HCT116 (cell line): ENCODE measurements at regions not wholly inside any gene's neighbourhood (a gene's known extent, or its start where the extent isn't known, plus 50 kb on each side); places are given as distances from the start of the nearest gene placed in this dataset.

Source experiments
- ATAC-seq: fragments of 200-7000 bp; cut with Tn5 transposase; 2 replicates; pipeline ENCODE4 v1.9.1; 2020; ENCODE audit warnings: mild to moderate bottlenecking, moderate library complexity
- BruUV-seq: library from RNA; stranded (reverse); fragments of 400-500 nt; replicated peaks from 2 replicates; lab custom pipeline; 2021; lab: Mats Ljungman, UMichigan
- CTCF ChIA-PET: fragments of 300-600 bp; sonication (Branson Sonifier 250); formaldehyde crosslinking; loops from one replicate; lab custom pipeline; 2021; ENCODE audit warnings: antibody characterized with exemption; lab: Charles Lee
- POLR2A ChIA-PET: fragments of 300-600, 350-600 bp; sonication (Branson Sonifier 250); formaldehyde crosslinking; loops from one replicate; lab custom pipeline; 2021; ENCODE audit warnings: antibody characterized with exemption; lab: Charles Lee
- RAD21 ChIA-PET, 2 experiments: fragments of 300-600 bp; sonication (Branson Sonifier 250); formaldehyde crosslinking; loops; one replicate each; lab custom pipeline; 2023; ENCODE audit warnings: low total read pairs in 2 of 2; ENCODE audit not compliant: uncharacterized antibody in 2 of 2, unreplicated experiment in 2 of 2, low non-redundant PET in 1 of 2; lab: Charles Lee
- DNase-seq: peaks from one replicate; pipeline ENCODE4 v3.0.0-alpha.2; 2010; ENCODE audit warnings: low read depth, low spot score
- H2AFZ ChIP-seq: fragments of 200-600 bp; shearing (Covaris generic), sonication (generic); 2 replicates; pipeline ENCODE4 v1.6.1; 2017; ENCODE audit warnings: low read depth, mixed run types, mixed read lengths, antibody characterized with exemption, low read length; ENCODE audit not compliant: poor library complexity, severe bottlenecking
- H3K27ac ChIP-seq: 2 replicates; pipeline ENCODE4 v1.5.1; 2012; ENCODE audit warnings: low read depth, low read length
- H3K27me3 ChIP-seq: fragments of 200-600 bp; sonication (generic); 2 replicates; pipeline ENCODE4 v1.6.1; 2016; ENCODE audit warnings: mixed run types, low read length, mixed read lengths; ENCODE audit not compliant: insufficient read depth
- H3K36me3 ChIP-seq, 2 experiments: fragments of 200-500 bp in 1 of 2; fragments of 200-600 bp in 1 of 2; sonication (Bioruptor generic) in 1 of 2; sonication (generic) in 1 of 2; 2 replicates each; pipeline versions ENCODE4 v1.5.1 to v1.6.1; 2014 to 2016; ENCODE audit warnings: low read length in 2 of 2, inconsistent platforms in 1 of 2, mixed read lengths in 1 of 2, mixed run types in 1 of 2; ENCODE audit not compliant: insufficient read depth in 2 of 2, control insufficient read depth in 1 of 2
- H3K4me1 ChIP-seq, 2 experiments: fragments of 200-600 bp in 1 of 2; sonication (generic) in 1 of 2; 2 replicates each; pipeline versions ENCODE4 v1.5.1 to v1.6.1; 2012 to 2017; ENCODE audit warnings: low read length in 2 of 2, inconsistent platforms in 1 of 2, mild to moderate bottlenecking in 1 of 2, mixed read lengths in 1 of 2, mixed run types in 1 of 2, moderate library complexity in 1 of 2; ENCODE audit not compliant: insufficient read depth in 2 of 2, control insufficient read depth in 1 of 2
- H3K4me2 ChIP-seq: fragments of 200-600 bp; sonication (generic); 2 replicates; pipeline ENCODE4 v1.6.1; 2017; ENCODE audit warnings: mixed run types, low read length, mixed read lengths
- H3K4me3 ChIP-seq, 2 experiments: fragments of 200-600 bp in 1 of 2; sonication (generic) in 1 of 2; replicated peaks in 1 of 2; 2 replicates each; pipeline ENCODE4 v1.5.1; 2011 to 2016; ENCODE audit warnings: low read length in 2 of 2, control low read depth in 1 of 2, low read depth in 1 of 2, mild to moderate bottlenecking in 1 of 2, mixed read lengths in 1 of 2, mixed run types in 1 of 2
- H3K79me2 ChIP-seq: fragments of 200-600 bp; sonication (generic); 2 replicates; pipeline ENCODE4 v1.6.1; 2017; ENCODE audit warnings: mild to moderate bottlenecking, mixed run types, low read length, moderate library complexity, mixed read lengths; ENCODE audit not compliant: insufficient read depth
- H3K9ac ChIP-seq: fragments of 200-600 bp; sonication (generic); 2 replicates; pipeline ENCODE4 v1.6.1; 2016; ENCODE audit warnings: low read length, mixed read lengths
- H3K9me2 ChIP-seq: fragments of 200-600 bp; sonication (generic), shearing (Covaris generic); 2 replicates; pipeline ENCODE4 v1.6.1; 2017; ENCODE audit warnings: mixed run types, mild to moderate bottlenecking, moderate library complexity; ENCODE audit not compliant: insufficient read depth
- H3K9me3 ChIP-seq, 2 experiments: fragments of 200-500 bp in 1 of 2; fragments of 200-600 bp in 1 of 2; sonication (Bioruptor generic) in 1 of 2; sonication (generic) in 1 of 2; 2 replicates each; pipeline ENCODE4 v1.6.1; 2014 to 2017; ENCODE audit warnings: low read length in 2 of 2, mixed read lengths in 2 of 2, inconsistent platforms in 1 of 2, low read depth in 1 of 2, mild to moderate bottlenecking in 1 of 2, mixed run types in 1 of 2, moderate library complexity in 1 of 2; ENCODE audit not compliant: control insufficient read depth in 1 of 2, insufficient read depth in 1 of 2
- H4K20me1 ChIP-seq: fragments of 200-600 bp; sonication (generic), shearing (Covaris generic); 2 replicates; pipeline ENCODE4 v1.6.1; 2017; ENCODE audit warnings: mixed run types, mild to moderate bottlenecking, moderate library complexity; ENCODE audit not compliant: insufficient read depth
- ATF3 ChIP-seq: IDR thresholded peaks from 2 replicates; pipeline ENCODE4 v1.6.1; 2012
- CEBPB ChIP-seq: IDR thresholded peaks from 2 replicates; pipeline ENCODE4 v1.6.1; 2012; ENCODE audit warnings: low read depth
- EGR1 ChIP-seq: IDR thresholded peaks from 2 replicates; pipeline ENCODE4 v1.6.1; 2012; ENCODE audit warnings: low read depth
- ELF1 ChIP-seq: IDR thresholded peaks from 2 replicates; pipeline ENCODE4 v1.6.1; 2012; ENCODE audit warnings: low read depth, borderline replicate concordance
- EZH2 ChIP-seq: fragments of 200-600 bp; sonication (generic); IDR thresholded peaks from 2 replicates; pipeline ENCODE4 v1.6.1; 2017; ENCODE audit warnings: antibody characterized with exemption, mixed run types
- EZH2phosphoT487 ChIP-seq: fragments of 200-600 bp; IDR thresholded peaks from 2 replicates; pipeline ENCODE4 v1.6.1; 2018; ENCODE audit warnings: antibody characterized with exemption, borderline replicate concordance
- FOSL1 ChIP-seq: IDR thresholded peaks from 2 replicates; pipeline ENCODE4 v1.6.1; 2012; ENCODE audit warnings: low read depth
- JUND ChIP-seq: IDR thresholded peaks from 2 replicates; pipeline ENCODE4 v1.6.1; 2012
- MAX ChIP-seq: IDR thresholded peaks from 2 replicates; pipeline ENCODE4 v1.6.1; 2012
- POLR2AphosphoS5 ChIP-seq: IDR thresholded peaks from 2 replicates; pipeline ENCODE4 v1.6.1; 2011; ENCODE audit warnings: mild to moderate bottlenecking, low read depth, low read length, moderate library complexity
- RAD21 ChIP-seq: IDR thresholded peaks from 2 replicates; pipeline ENCODE4 v1.6.1; 2012; ENCODE audit warnings: low read depth, mild to moderate bottlenecking
- REST ChIP-seq: IDR thresholded peaks from 2 replicates; pipeline ENCODE4 v1.6.1; 2012; ENCODE audit warnings: low read depth
- SIN3A ChIP-seq: IDR thresholded peaks from 2 replicates; pipeline ENCODE4 v1.6.1; 2012; ENCODE audit warnings: low read depth
- SP1 ChIP-seq: IDR thresholded peaks from 2 replicates; pipeline ENCODE4 v1.6.1; 2012; ENCODE audit warnings: low read depth
- SRF ChIP-seq: IDR thresholded peaks from 2 replicates; pipeline ENCODE4 v1.6.1; 2012; ENCODE audit warnings: low read depth
- TCF7L2 ChIP-seq: IDR thresholded peaks from 2 replicates; pipeline ENCODE4 v1.7.0; 2011; ENCODE audit warnings: borderline replicate concordance, inconsistent platforms; ENCODE audit not compliant: insufficient read depth, insufficient read length; ENCODE audit errors: extremely low read depth
- ZFX ChIP-seq: fragments of 450-650 bp; IDR thresholded peaks from 2 replicates; pipeline ENCODE4 v1.6.1; 2017
- ZNF274 ChIP-seq: fragments of 200-500 bp; sonication (Bioruptor generic); IDR thresholded peaks from 2 replicates; pipeline ENCODE4 v1.6.1; 2014; ENCODE audit warnings: mild to moderate bottlenecking, low read depth, low read length, inconsistent platforms
- intact Hi-C: fragments of 100-400 bp; cut with micrococcal nuclease; formaldehyde crosslinking; loops from 2 replicates; pipeline ENCODE4 v1.10.0; 2022

GRCh38 chr1:88133991-88134390, 550.1 kb upstream of the PKN2 start:
- Histone ChIP-seq H3K9ac (no peak overlapping the region), H3K9me2 (no peaks in the 10 kb centered on the region), H2AFZ (no peak overlapping the region), H3K79me2 (no peaks in the 10 kb centered on the region), H3K4me2 (no peak overlapping the region), H3K36me3 (no peaks in the 10 kb centered on the region), H4K20me1 (no peaks in the 10 kb centered on the region), H3K4me1 (no peaks in the 10 kb centered on the region), H3K27ac (no peak overlapping the region), H3K27me3 (no peaks in the 10 kb centered on the region), H3K4me3 (no peak overlapping the region), H3K9me3 (no peaks in the 10 kb centered on the region)
- intact Hi-C loops, result no loop called here
- BruUV-seq, result no TSS peak
- ChIA-PET POLR2A (no interaction called here), CTCF (no interaction called here), RAD21 (no interaction called here)
- no peak for DNase-seq
- no peak for ATAC-seq
- no peak for TF ChIP-seq POLR2AphosphoS5
- no peak for TF ChIP-seq CEBPB
- TF ChIP-seq EZH2, result no peak
- TF ChIP-seq ZFX, result no peak
- no peak for TF ChIP-seq ZNF274
- TF ChIP-seq SP1, result no peak
- no peak for TF ChIP-seq RAD21
- TF ChIP-seq EGR1, result no peak

- no peak for DNase-seq
- Histone ChIP-seq H3K4me3 (no peak overlapping the region), H3K4me1 (no peaks in the 10 kb centered on the region), H3K36me3 (no peaks in the 10 kb centered on the region), H3K27ac (no peak overlapping the region), H3K79me2 (no peaks in the 10 kb centered on the region), H2AFZ (no peak overlapping the region), H3K9me3 (no peaks in the 10 kb centered on the region), H3K27me3 (no peaks in the 10 kb centered on the region), H3K9ac (no peak overlapping the region), H3K4me2 (no peak overlapping the region), H3K9me2 (no peaks in the 10 kb centered on the region), H4K20me1 (no peaks in the 10 kb centered on the region)
- ChIA-PET POLR2A (no interaction called here), CTCF (no interaction called here), RAD21 (no interaction called here)
- intact Hi-C loops, result no loop called here
- TF ChIP-seq REST (no peak), RAD21 (no peak), TCF7L2 (no peak), MAX (no peak), EZH2phosphoT487 (no peak), JUND (no peak), FOSL1 (no peak), EZH2 (no peak), ATF3 (no peak), ELF1 (no peak), SIN3A (no peak), EGR1 (no peak), SRF (no peak)
- no peak for ATAC-seq
- BruUV-seq, result no TSS peak
These were observed 548.8 kb upstream of the PKN2 start for GRCh38 chr1:88134983-88135921.
